Neural progenitor cell (in vitro differentiated cells): ENCODE measurements at regions not wholly inside any gene's neighbourhood (a gene's known extent, or its start where the extent isn't known, plus 50 kb on each side); places are given as distances from the start of the nearest gene placed in this dataset.

ENCODE experiments used
- CTCF ChIP-seq: fragments of 200-600 bp; sonication (generic); IDR thresholded peaks from 2 replicates; pipeline ENCODE4 v1.5.1; 2017; ENCODE audit warnings: antibody characterized with exemption, mild to moderate bottlenecking
- EZH2 ChIP-seq: fragments of 200-600 bp; sonication (generic); IDR thresholded peaks from 2 replicates; pipeline ENCODE4 v1.6.1; 2017; ENCODE audit warnings: antibody characterized with exemption, mild to moderate bottlenecking, moderate library complexity
- EZH2phosphoT487 ChIP-seq: fragments of 200-600 bp; sonication (generic); IDR thresholded peaks from 2 replicates; pipeline ENCODE4 v1.6.1; 2017; ENCODE audit warnings: antibody characterized with exemption

DNA sequence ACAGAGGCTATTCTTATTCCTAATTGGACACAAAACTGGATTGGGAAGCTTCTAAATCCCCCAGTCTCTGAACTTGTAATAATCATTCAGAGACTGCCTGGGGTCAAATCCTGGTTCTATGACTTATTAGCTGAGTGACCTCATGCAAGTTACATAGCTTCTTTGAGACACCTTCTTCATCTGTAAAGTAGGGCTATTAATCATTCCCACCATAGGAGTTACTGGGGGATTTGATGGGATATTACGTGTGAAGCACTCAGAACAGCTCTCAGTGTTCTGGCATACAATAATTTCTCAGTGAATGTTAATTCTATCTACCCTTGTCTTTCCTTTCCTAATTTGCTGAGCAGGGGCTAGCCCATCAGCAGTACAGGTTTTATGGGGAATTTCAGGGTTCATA, 256.7 kb upstream of the TNP1 start:
- no peak for TF ChIP-seq EZH2
- TF ChIP-seq CTCF: no peak
- no peak for TF ChIP-seq EZH2phosphoT487
